Nucleus accumbens (tissue), 56 donors: ENCODE measurements at regions not wholly inside any gene's neighbourhood (a gene's known extent, or its start where the extent isn't known, plus 50 kb on each side); places are given as distances from the start of the nearest gene placed in this dataset.
"Not testable (repeated sequence)": the region's sequence is repeated elsewhere in the genome, so short reads cannot be mapped to it uniquely, and the experiment has no call there.

Experiments used
- DNase-seq, 56 donors: peaks; one replicate each; lab custom pipeline; 2025; lab: John Stamatoyannopoulos, UW

- no peak for DNase-seq
These were observed 489.6 kb upstream of the SPRED2 start for GRCh38 chr2:65922030-65922429.

DNA sequence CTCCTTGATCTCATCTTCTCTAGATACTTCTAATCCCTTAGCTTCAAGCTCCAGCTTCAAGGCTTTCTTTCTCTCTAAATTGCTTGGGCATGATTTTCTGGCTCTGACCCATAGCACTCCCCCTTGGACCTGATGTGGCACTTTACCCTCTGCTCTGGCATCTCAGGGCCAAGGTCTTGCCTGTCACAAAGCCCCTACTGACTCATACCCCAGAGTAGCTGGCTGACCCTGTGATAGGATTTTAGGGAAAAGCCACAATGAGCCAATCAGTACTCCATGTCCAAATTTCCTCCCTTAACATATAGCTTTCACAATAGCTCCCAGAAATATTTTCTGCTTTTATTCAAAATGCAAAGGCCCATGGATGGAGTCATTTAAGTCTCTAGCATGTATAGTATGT lies 488.7 kb upstream of the SPRED2 start:
- DNase-seq = no peak

GRCh38 chr2:65920659-65921058 lies 488.3 kb upstream of the SPRED2 start:
- no peak for DNase-seq

GRCh38 chr2:65919550-65920188 lies 487.3 kb upstream of the SPRED2 start:
- no peak for DNase-seq

GRCh38 chr2:65918760-65919187 lies 486.4 kb upstream of the SPRED2 start:
- no peak for DNase-seq

- DNase-seq = no peak
These were observed 485.6 kb upstream of the SPRED2 start for GRCh38 chr2:65917986-65918385.

DNA sequence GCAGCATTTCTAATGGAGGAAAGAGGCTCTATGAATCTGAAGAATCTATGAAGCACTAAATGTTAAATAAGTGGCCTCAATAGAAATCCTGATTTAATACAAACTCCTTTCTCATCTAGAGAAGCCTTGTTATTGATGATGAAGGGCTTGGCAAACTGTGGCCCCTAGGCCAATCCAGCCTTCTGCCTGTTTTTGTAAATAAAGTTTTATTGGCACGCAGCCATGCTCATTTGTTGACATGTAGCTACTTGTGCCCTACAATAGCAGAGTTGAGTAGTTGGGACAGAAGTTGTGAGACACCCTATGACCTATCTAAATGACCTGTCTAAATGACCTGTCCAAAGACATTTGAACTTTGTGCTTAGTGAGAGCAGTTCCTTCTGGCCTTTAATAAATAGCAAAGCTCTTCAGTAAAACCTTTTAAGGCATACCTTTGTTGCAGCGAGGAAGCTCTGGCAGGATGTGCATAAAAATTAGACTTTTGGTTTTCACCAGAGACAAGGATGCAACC lies 484.4 kb upstream of the SPRED2 start:
- DNase-seq = no peak

- no peak for DNase-seq
These were observed 483.8 kb upstream of the SPRED2 start for GRCh38 chr2:65916177-65916576.

DNA sequence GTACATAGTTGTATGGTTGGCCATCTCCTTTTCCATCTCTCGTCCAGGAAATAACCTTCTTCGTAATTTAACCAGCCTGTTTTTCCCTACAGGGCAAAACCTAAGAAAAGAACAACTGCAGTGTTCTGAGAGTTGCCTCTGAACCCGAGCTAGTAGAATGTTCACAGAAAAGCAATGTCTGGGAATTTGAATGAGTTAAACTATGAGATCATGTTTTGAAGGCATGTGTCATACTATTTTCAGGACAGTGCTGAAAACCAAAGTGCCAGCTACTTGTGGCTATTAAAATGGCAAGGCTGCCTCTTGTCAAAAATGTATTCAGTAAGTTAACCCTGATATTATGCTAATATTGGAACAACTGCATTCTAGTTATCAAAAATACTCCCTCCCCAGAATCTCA lies 482.9 kb upstream of the SPRED2 start:
- DNase-seq = no peak

DNA sequence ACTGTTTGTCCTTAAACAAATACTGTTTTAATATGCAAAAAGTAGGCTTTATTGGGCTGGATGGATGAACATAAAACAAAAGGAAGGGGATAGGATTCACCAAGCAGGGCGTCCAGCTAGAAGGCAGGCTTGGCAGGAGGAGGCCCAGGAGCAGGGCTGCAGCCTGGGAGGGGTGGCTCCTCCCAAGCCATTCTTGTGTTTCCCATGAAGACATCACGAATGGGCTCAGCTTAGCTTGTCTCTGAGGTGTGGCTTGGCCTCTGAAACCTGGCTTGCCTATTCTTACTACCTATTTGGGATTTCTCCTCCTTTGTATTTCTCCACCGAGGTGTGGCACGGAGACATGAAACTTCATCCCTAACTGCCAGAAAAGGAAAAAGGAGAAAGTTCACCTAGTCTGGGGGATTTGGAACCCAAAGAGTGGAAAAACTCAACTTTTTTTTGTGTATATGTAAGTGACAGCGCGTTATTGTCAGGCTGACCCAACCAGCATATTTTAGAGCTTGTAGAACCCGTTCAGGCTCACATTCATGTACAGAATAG lies 481.9 kb upstream of the SPRED2 start:
- DNase-seq = no peak

DNA sequence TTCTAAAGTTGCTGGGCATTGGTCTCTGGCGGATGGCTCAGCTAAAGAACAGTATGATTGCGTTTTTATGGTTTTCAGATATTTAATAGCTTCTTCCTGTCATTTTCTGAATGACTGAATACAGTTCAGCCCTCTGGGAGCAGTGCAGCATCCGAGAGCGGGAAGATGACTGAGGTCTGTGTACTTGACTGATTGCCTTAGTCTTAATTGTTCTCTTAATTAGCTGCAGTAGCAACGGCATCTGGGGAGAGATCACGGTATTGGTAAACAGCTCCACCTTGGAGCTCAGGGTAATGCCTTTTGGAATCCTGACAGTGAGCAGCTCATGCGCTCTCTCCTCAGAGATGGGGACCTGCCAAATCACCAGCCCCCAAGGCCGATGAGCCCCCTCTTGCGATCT lies 481.4 kb upstream of the SPRED2 start:
- no peak for DNase-seq

DNA sequence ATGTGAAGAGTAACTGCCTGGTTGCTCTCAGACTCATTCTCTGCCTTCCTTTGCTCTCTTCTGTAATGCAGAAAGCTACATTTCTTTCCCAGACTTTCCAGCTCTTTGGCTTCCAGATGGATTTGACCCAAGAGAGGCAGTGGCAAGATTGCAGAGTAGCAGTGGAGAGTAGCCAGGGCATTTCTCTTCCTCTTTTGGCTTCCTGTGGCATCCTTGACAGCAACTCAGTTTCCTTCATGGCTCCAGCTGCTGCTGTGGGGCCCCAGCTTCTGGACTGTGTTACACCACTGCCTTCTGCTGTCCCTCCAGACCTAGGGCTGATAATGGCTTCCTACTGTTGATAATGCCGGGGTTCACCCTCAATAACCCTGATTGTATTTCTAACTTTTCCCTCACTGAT lies 469.4 kb upstream of the SPRED2 start:
- peak in 1 of 56 donors; percentile 1 for DNase-seq

DNA sequence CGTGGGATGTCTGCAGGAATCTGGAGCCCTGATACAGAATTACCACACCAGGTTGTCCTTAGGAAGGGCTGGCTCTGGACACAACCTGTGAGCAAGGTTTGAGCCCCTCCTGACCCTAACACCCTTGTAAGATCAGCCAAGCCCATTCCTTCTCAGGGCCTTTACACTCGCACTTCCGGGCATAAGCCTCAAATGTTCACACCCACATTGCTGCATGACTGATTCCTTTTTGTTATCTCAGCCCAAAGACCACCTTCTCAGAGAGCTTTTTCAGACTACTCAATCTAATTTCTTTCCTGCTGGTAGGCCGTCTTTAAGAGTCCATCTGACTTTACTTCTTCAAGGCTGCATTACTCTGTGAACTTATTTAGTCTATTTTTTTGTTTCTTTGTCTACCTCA lies 464.0 kb upstream of the SPRED2 start:
- no peak for DNase-seq

- DNase-seq = not testable (repeated sequence)
These were observed 457.7 kb upstream of the SPRED2 start for GRCh38 chr2:65890131-65890530.

- no peak for DNase-seq
These were observed 452.9 kb upstream of the SPRED2 start for GRCh38 chr2:65885266-65885665.

- DNase-seq = no peak
These were observed 449.2 kb upstream of the SPRED2 start for GRCh38 chr2:65881592-65881991.

DNA sequence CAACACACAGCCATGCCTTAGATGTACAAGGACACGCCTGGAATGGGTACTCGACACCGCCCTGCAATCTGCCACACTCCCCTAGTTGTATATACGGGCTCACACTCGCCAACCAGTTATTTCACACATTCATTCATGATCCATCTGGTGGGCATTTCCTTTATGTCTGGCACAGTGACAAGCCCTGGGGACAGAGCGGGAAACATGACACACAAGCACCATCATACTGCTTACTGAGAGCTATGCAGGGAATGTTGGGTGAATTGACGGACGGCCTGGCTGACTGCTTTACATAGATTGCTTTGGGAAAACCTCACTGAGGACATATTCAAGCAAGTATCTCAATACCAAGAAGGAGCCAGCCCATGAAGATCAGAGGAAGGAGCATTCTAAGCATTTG lies 448.0 kb upstream of the SPRED2 start:
- DNase-seq = no peak

DNA sequence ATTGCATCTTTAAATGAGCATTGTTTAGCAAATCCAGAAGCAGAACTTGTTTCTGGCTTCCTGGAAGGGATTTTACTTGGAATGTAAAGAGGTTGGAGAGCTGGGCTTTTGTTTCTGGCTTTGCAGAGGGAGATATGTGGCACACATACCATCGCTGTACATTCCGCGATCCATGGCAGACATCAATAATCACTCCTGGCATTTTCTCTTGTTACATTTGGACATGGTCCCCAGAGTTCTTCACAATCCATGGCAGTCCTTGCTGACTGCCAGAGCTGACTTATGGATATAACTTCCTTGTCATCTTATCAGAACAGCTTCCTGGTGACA lies 445.6 kb upstream of the SPRED2 start:
- no peak for DNase-seq

GRCh38 chr2:65877331-65878010 lies 445.1 kb upstream of the SPRED2 start:
- no peak for DNase-seq

- DNase-seq = no peak
These were observed 443.7 kb upstream of the SPRED2 start for GRCh38 chr2:65876114-65876513.

DNA sequence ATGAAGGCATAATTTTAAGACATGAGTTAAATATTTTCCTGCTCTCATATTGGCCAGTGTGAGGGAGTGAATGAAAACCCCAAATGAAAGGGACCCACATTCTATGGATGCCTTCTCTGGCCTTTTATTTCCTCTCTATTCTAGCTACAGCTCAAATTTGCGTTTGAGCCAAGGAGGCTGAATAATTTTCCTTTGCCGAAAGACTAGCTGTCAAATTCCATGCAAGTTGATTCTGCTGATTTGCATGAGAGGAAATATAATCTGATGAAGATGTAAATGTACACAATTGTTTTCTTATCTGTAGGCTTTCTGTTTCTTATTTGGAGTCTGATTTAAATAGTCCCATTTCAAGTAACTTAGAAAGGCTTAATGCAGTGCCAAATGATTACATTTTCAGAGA lies 438.4 kb upstream of the SPRED2 start:
- DNase-seq = no peak

DNA sequence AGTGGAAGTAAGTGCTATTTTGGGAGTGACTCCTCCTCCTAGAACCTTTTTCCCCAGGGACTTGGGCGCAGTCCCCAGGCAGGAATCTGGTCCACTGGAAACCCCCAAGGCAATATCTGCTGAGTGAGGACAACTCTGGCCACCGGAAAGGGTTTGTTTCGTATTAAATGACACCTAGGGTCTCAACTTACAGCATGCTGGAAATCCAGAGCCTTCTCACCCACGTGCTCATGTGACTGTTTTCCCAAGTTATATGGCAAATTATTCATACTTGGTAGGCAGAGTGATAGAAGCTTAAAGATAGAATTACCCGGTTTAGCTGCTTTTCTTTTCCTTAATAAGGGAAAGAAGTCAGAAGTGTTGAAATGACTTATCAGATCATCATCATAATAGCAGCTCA lies 436.9 kb upstream of the SPRED2 start:
- peak in 14 of 56 donors; percentile 1 to 36 (median 8) for DNase-seq
